GM23248 (cell line): ENCODE measurements at regions not wholly inside any gene's neighbourhood (a gene's known extent, or its start where the extent isn't known, plus 50 kb on each side); places are given as distances from the start of the nearest gene placed in this dataset.

Experiments
- DNase-seq: peaks from one replicate; pipeline ENCODE4 v3.0.0-alpha.2; 2015
- H2AFZ ChIP-seq: fragments of 200-600 bp; sonication (generic); 2 replicates; pipeline ENCODE4 v1.6.1; 2016; ENCODE audit warnings: antibody characterized with exemption
- H3F3A ChIP-seq: fragments of 200-600 bp; sonication (generic); 2 replicates; pipeline ENCODE4 v1.6.1; 2016; ENCODE audit warnings: mild to moderate bottlenecking, antibody characterized with exemption, mixed run types; ENCODE audit not compliant: insufficient read depth
- H3K27ac ChIP-seq: fragments of 200-600 bp; sonication (generic); 2 replicates; pipeline ENCODE4 v1.5.1; 2016; ENCODE audit warnings: mild to moderate bottlenecking
- H3K27me3 ChIP-seq: fragments of 200-600 bp; sonication (generic); replicated peaks from 2 replicates; pipeline ENCODE4 v1.6.1; 2016; ENCODE audit warnings: mild to moderate bottlenecking; ENCODE audit not compliant: insufficient read depth
- H3K36me3 ChIP-seq: fragments of 200-600 bp; sonication (generic); 2 replicates; pipeline ENCODE4 v1.6.1; 2016; ENCODE audit warnings: low read depth, mild to moderate bottlenecking
- H3K4me1 ChIP-seq: fragments of 200-600 bp; sonication (generic); 2 replicates; pipeline ENCODE4 v1.6.1; 2016; ENCODE audit warnings: mild to moderate bottlenecking; ENCODE audit not compliant: insufficient read depth
- H3K4me2 ChIP-seq: fragments of 200-600 bp; sonication (generic); one replicate; pipeline ENCODE4 v1.6.1; 2016; ENCODE audit warnings: mild to moderate bottlenecking; ENCODE audit not compliant: unreplicated experiment
- H3K4me3 ChIP-seq: fragments of 200-600 bp; sonication (generic); 2 replicates; pipeline ENCODE4 v1.5.1; 2016; ENCODE audit warnings: mild to moderate bottlenecking
- H3K79me2 ChIP-seq: fragments of 200-600 bp; sonication (generic); 2 replicates; pipeline ENCODE4 v1.6.1; 2016; ENCODE audit warnings: mild to moderate bottlenecking; ENCODE audit not compliant: insufficient read depth
- H3K9ac ChIP-seq: fragments of 200-600 bp; sonication (generic); 2 replicates; pipeline ENCODE4 v1.6.1; 2016; ENCODE audit warnings: mild to moderate bottlenecking
- H3K9me2 ChIP-seq: fragments of 200-600 bp; sonication (generic); 2 replicates; pipeline ENCODE4 v1.6.1; 2016; ENCODE audit warnings: mixed run types, mild to moderate bottlenecking, moderate library complexity; ENCODE audit not compliant: insufficient read depth
- H3K9me3 ChIP-seq: fragments of 200-600 bp; sonication (generic); one replicate; pipeline ENCODE4 v1.6.1; 2017; ENCODE audit warnings: low read depth
- H4K20me1 ChIP-seq: fragments of 200-600 bp; sonication (generic); 2 replicates; pipeline ENCODE4 v1.6.0; 2016; ENCODE audit not compliant: insufficient read depth
- EZH2 ChIP-seq: fragments of 200-600 bp; sonication (generic); IDR thresholded peaks from 2 replicates; pipeline ENCODE4 v1.6.1; 2018; ENCODE audit warnings: antibody characterized with exemption, mild to moderate bottlenecking; ENCODE audit not compliant: insufficient read depth, poor library complexity, severe bottlenecking
- EZH2phosphoT487 ChIP-seq: fragments of 200-600 bp; sonication (generic); IDR thresholded peaks from 2 replicates; pipeline ENCODE4 v1.6.1; 2018; ENCODE audit warnings: antibody characterized with exemption, moderate library complexity, mild to moderate bottlenecking, low read depth; ENCODE audit not compliant: insufficient read depth
- WGBS, 2 experiments: methylation state at CpG; one replicate each; pipeline ENCODE4 v1.1.6; 2015 to 2017; ENCODE audit warnings: low lambda C conversion rate in 2 of 2, low coverage in 1 of 2; ENCODE audit errors: missing lambda C conversion rate in 2 of 2; 5-methylcytosine and 5-hydroxymethylcytosine counted together
- in situ Hi-C: fragments of 300-500 bp; cut with MboI; formaldehyde crosslinking; loops from 2 replicates; pipeline ENCODE4 v1.15.0; 2020

DNA sequence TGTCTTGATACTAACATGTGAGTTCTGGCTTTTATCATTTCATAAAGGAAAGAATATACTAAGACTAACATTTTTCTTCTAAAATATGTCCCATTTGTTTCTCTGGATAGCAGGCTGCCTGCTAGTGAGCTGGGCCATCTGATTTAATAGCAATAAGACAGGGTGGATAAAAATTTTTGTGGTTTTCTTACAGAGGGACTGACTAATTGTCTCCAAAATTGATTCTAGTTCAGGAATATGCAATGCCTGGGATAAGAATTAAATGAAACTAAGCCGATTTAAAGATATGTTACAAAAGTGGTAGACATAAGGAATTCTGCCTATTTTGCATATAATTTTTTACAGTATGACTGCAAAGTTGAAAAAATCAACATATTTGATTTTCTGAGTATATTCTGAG lies 252.9 kb upstream of the NAV3 start:
- no peaks in the 10 kb centered on the region for H3K9me3 ChIP-seq
- peak overlapping the region; percentile 22; the same call in 1 of the 2 replicates for H3K27ac ChIP-seq
- peak; percentile 69 for DNase-seq
- TF ChIP-seq EZH2 (no peak), EZH2phosphoT487 (no peak)
- H3K4me2 ChIP-seq = peak overlapping the region; percentile 55
- no peak overlapping the region for H2AFZ ChIP-seq
- H3F3A ChIP-seq = peaks cover 13% of the 10 kb centered on the region
- H3K27me3 ChIP-seq = no peaks in the 10 kb centered on the region
- no peaks in the 10 kb centered on the region for H3K9me2 ChIP-seq
- in situ Hi-C loops = no loop called here
- H3K9ac ChIP-seq = no peak overlapping the region
- H3K4me1 ChIP-seq = peaks cover 21% of the 10 kb centered on the region
- H3K79me2 ChIP-seq = no peaks in the 10 kb centered on the region
- H3K36me3 ChIP-seq = no peaks in the 10 kb centered on the region
- H4K20me1 ChIP-seq = no peaks in the 10 kb centered on the region
- H3K4me3 ChIP-seq = peak overlapping the region; percentile 41
- WGBS, 2 experiments = 0 to 3% methylated on average over 1 of the region's 1 CpG

DNA sequence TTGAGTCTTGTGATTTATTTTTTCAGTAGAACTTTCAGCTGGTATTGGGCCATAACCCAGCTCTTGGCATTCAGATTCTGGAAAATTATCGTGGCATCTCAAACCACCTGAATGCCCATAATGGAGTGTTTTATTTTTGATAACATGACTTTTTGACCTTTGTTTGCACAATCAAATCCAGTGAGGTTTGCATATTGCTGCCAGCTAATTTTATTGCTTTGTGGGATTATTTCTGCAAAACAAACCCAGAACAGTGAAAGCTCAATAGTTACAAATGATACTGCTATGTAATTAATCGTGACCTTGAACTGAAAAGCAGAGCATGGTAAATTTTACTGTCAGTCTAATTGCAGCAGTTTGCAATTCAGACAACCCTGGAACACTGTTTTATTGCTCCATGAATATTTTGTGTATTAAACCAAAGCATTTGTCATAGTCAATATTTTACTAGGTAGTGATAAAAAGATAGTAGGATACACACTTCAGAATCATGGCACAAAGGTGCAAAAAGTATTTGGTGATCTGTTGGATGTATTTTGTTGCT lies 255.2 kb upstream of the NAV3 start:
- in situ Hi-C loops = no loop called here
- H3K9ac ChIP-seq = no peak overlapping the region
- peaks cover 21% of the 10 kb centered on the region for H3K4me1 ChIP-seq
- H3F3A ChIP-seq = peaks cover 13% of the 10 kb centered on the region
- DNase-seq = no peak
- no peaks in the 10 kb centered on the region for H3K79me2 ChIP-seq
- no peaks in the 10 kb centered on the region for H3K27me3 ChIP-seq
- H3K9me3 ChIP-seq = no peaks in the 10 kb centered on the region
- H3K27ac ChIP-seq = no peak overlapping the region
- no peak overlapping the region for H3K4me2 ChIP-seq
- TF ChIP-seq EZH2phosphoT487 (no peak), EZH2 (no peak)
- H2AFZ ChIP-seq = no peak overlapping the region
- WGBS, 2 experiments = 17% methylated on average over 2 of the region's 2 CpGs
- no peak overlapping the region for H3K4me3 ChIP-seq
- H4K20me1 ChIP-seq = no peaks in the 10 kb centered on the region
- H3K36me3 ChIP-seq = no peaks in the 10 kb centered on the region
- no peaks in the 10 kb centered on the region for H3K9me2 ChIP-seq

DNA sequence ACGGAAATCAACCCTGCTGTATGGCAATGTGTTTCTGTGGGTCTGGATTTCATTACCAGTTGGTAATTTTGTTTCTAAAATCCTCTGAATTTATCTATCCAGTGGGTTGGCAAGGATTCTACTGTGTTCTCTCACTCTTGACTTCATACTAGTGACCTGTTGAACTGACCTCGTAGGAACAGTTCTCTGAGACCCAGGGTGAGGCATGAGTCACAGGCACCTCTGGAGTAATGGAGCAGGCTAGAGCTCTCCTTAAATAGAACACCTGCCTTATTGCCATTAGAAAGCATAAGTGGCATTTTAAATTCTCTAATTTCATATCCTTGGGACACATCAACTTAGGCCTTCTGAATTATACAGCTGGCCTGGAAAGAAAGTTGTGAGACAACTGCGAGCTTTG lies 258.3 kb upstream of the NAV3 start:
- no peak overlapping the region for H3K9ac ChIP-seq
- H3K4me2 ChIP-seq = no peak overlapping the region
- DNase-seq = no peak
- no peak for TF ChIP-seq EZH2phosphoT487
- no peak for TF ChIP-seq EZH2
- no peaks in the 10 kb centered on the region for H3K36me3 ChIP-seq
- H3K27me3 ChIP-seq = no peaks in the 10 kb centered on the region
- H3K27ac ChIP-seq = no peak overlapping the region
- H2AFZ ChIP-seq = no peak overlapping the region
- 70 to 72% methylated on average over 3 of the region's 3 CpGs for WGBS, 2 experiments
- no peaks in the 10 kb centered on the region for H3K9me2 ChIP-seq
- in situ Hi-C loops = no loop called here
- H3K9me3 ChIP-seq = no peaks in the 10 kb centered on the region
- H3F3A ChIP-seq = no peaks in the 10 kb centered on the region
- H3K79me2 ChIP-seq = no peaks in the 10 kb centered on the region
- no peaks in the 10 kb centered on the region for H4K20me1 ChIP-seq
- H3K4me1 ChIP-seq = 0 out of 2 replicates have a peak, but pooled peaks cover 1% of the 10 kb centered on the region
- no peak overlapping the region for H3K4me3 ChIP-seq

DNA sequence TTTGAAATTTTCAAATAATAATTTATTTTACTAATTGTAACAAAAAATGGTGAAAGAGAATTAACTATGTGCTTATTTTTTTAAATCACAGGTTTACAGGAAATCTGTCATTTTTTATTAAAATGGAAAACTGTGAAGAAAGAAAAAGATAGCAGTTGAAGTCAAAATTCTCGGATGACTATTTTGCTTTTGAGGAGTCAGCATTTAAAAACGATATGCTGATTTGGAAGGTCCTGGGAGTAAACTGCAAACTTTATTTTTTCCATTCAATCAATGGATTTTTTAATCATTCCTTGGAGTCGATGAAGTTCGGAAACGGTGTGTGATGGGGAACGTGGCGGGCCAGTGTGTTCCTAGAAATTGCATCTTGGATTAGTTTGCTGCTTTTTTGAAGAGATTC lies 258.9 kb upstream of the NAV3 start:
- Histone ChIP-seq H3K27me3 (no peaks in the 10 kb centered on the region), H3K27ac (no peak overlapping the region), H3K79me2 (no peaks in the 10 kb centered on the region), H3K4me1 (no peaks in the 10 kb centered on the region), H3K4me2 (no peak overlapping the region), H4K20me1 (no peaks in the 10 kb centered on the region), H3F3A (no peaks in the 10 kb centered on the region), H3K9me3 (no peaks in the 10 kb centered on the region), H3K4me3 (no peak overlapping the region), H2AFZ (no peak overlapping the region), H3K9ac (no peak overlapping the region), H3K9me2 (no peaks in the 10 kb centered on the region), H3K36me3 (no peaks in the 10 kb centered on the region)
- TF ChIP-seq EZH2phosphoT487 (no peak), EZH2 (no peak)
- in situ Hi-C loops = no loop called here
- no peak for DNase-seq
- WGBS, 2 experiments = 87 to 94% methylated on average over 7 of the region's 7 CpGs

DNA sequence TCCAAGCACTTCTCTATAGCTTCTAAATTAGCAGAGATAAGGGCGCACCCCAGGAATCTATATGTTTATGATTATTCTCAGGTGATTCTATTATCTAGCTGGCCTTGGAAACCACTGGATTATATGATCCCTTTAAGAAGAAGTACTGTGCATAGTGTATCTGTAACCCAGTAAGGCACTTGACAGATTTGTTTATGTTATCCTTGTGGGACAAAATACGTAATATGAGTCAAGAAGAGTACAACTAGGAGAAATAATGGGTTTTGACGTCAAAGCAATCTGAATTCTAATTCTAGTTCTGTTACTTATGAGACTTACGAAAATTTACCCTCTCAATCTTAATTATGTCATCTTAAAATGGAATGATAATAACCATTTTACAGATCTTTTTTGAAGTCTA lies 259.6 kb upstream of the NAV3 start:
- Histone ChIP-seq H3K9me3 (no peaks in the 10 kb centered on the region), H3K27ac (no peak overlapping the region), H3F3A (no peaks in the 10 kb centered on the region), H3K4me3 (no peak overlapping the region), H3K4me2 (no peak overlapping the region), H3K27me3 (no peaks in the 10 kb centered on the region), H3K79me2 (no peaks in the 10 kb centered on the region), H3K9ac (no peak overlapping the region), H3K9me2 (no peaks in the 10 kb centered on the region), H3K4me1 (no peaks in the 10 kb centered on the region), H3K36me3 (no peaks in the 10 kb centered on the region), H4K20me1 (no peaks in the 10 kb centered on the region), H2AFZ (no peak overlapping the region)
- in situ Hi-C loops = no loop called here
- 92 to 95% methylated on average over 4 of the region's 4 CpGs for WGBS, 2 experiments
- TF ChIP-seq EZH2 = no peak
- no peak for TF ChIP-seq EZH2phosphoT487
- no peak for DNase-seq
